Activated T-helper 1 cell treated with anti-CD3 and anti-CD28 coated beads, Interleukin-12 subunit alpha, Interleukin-12 subunit beta, Interleukin-2, Interleukin-4 antibody, amounts not matched to agents 30 ng/mL and 10 ng/mL and 1 ng/mL, durations not matched to agents 14 hours and 24 hours and 36 hours (primary cell): ENCODE measurements at regions not wholly inside any gene's neighbourhood (a gene's known extent, or its start where the extent isn't known, plus 50 kb on each side); places are given as distances from the start of the nearest gene placed in this dataset.

ENCODE experiments used
- DNase-seq: peaks from one replicate; pipeline ENCODE4 v3.0.0; 2021; ENCODE audit warnings: low spot score
- H3K27ac Mint-ChIP-seq: one replicate; pipeline ENCODE4 v1.8.0; 2021; ENCODE audit warnings: mild to moderate bottlenecking, mixed read lengths
- H3K27me3 Mint-ChIP-seq: one replicate; pipeline ENCODE4 v1.8.0; 2022; ENCODE audit warnings: mild to moderate bottlenecking, moderate library complexity, mixed read lengths; ENCODE audit not compliant: insufficient read depth
- H3K36me3 Mint-ChIP-seq: one replicate; pipeline ENCODE4 v1.8.0; 2021; ENCODE audit warnings: low read depth, mixed read lengths
- H3K4me1 Mint-ChIP-seq: one replicate; pipeline ENCODE4 v1.8.0; 2021; ENCODE audit warnings: low read depth, mixed read lengths
- H3K4me3 Mint-ChIP-seq: one replicate; pipeline ENCODE4 v1.8.0; 2021; ENCODE audit warnings: mild to moderate bottlenecking, moderate library complexity, mixed read lengths
- H3K9me3 Mint-ChIP-seq: one replicate; pipeline ENCODE4 v1.8.0; 2021; ENCODE audit warnings: mixed read lengths
- intact Hi-C: fragments of 100-400 bp; cut with micrococcal nuclease; formaldehyde crosslinking; loops from one replicate; pipeline ENCODE4 v1.15.1; 2024

DNA sequence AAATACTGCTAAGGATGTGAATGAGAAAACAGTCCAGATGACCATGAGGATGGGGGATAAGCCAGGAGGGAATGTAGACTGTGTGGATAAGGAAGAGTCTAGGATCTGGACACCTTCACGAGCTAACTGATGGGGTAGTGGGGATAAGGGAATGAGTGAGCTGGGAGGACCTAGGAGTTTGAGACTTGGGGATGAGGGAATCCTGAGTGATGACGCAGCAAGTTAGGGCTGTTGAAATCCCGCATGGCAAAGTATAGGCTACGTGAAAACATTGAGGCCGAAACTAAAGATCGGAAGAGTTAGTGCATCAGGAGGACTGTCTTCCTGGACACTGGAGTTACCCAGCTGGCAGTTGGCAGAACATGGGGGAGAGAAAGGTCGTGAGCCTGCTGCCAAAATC is 129.2 kb upstream of the EEA1 start:
- intact Hi-C loops, result no loop called here
- no peak for DNase-seq
- Mint-ChIP-seq H3K4me3 (no peak overlapping the region), H3K27ac (no peak overlapping the region), H3K27me3 (peaks cover 6% of the 10 kb centered on the region), H3K9me3 (no peaks in the 10 kb centered on the region), H3K36me3 (no peaks in the 10 kb centered on the region), H3K4me1 (peaks cover 9% of the 10 kb centered on the region)

DNA sequence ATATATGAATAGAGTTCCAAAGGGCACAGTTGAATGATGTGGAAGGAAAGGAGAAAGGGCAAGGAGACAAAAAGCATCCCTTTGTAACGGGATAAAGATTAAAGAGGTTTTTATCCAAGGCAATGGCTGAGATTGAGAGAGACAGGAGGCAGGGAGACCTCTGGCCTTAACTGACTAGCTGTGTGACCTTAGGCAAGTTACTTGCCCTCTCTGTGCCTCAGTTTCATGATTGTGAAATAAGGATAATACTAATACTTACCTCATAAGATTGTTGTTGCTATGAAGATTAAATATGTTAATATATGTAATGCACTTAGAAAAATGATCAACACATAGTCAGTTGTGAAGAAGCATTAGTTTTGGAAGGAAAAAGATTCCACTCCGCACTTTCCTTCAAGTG is 130.2 kb upstream of the EEA1 start:
- no peaks in the 10 kb centered on the region for H3K9me3 Mint-ChIP-seq
- H3K27me3 Mint-ChIP-seq, result peaks cover 6% of the 10 kb centered on the region
- no peaks in the 10 kb centered on the region for H3K36me3 Mint-ChIP-seq
- H3K4me1 Mint-ChIP-seq, result peaks cover 9% of the 10 kb centered on the region
- no peak overlapping the region for H3K4me3 Mint-ChIP-seq
- intact Hi-C loops, result no loop called here
- DNase-seq, result no peak
- no peak overlapping the region for H3K27ac Mint-ChIP-seq

DNA sequence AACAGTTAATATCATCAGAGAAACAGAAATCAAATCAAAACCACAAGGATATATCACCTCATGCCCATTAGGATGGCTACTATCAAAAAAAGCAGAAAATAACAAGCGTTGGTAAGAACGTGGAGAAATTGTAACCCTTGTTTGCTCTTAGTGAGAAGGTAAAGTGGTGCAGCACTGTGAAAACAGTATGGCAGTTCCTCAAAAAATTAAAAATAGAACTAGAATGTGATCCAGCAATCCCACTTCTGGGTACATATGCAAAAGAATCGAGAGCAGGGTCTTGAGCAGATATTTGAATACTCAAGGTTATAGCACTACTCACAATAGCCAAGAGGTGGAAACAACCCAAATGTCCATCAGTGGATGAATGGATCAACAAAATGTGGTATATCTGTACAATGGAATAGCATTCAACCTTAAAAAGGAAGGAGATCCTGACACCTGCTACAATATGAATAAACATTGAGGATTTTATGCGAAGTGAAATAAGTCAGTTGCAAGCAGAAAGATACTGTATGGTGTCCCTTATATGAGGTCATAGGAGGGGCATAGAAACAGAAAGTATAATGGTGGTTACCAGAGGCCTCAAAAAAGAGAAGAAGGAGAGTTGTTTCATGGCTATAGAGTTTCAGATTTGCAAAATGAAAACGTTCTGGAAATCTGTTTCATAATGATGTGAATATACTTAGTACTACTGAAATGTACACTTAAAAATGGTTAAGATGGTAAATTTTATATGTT is 131.0 kb upstream of the EEA1 start:
- intact Hi-C loops, result no loop called here
- Mint-ChIP-seq H3K4me1 (peaks cover 9% of the 10 kb centered on the region), H3K4me3 (no peak overlapping the region), H3K27ac (no peak overlapping the region), H3K9me3 (no peaks in the 10 kb centered on the region), H3K36me3 (no peaks in the 10 kb centered on the region), H3K27me3 (peaks cover 6% of the 10 kb centered on the region)
- no peak for DNase-seq

DNA sequence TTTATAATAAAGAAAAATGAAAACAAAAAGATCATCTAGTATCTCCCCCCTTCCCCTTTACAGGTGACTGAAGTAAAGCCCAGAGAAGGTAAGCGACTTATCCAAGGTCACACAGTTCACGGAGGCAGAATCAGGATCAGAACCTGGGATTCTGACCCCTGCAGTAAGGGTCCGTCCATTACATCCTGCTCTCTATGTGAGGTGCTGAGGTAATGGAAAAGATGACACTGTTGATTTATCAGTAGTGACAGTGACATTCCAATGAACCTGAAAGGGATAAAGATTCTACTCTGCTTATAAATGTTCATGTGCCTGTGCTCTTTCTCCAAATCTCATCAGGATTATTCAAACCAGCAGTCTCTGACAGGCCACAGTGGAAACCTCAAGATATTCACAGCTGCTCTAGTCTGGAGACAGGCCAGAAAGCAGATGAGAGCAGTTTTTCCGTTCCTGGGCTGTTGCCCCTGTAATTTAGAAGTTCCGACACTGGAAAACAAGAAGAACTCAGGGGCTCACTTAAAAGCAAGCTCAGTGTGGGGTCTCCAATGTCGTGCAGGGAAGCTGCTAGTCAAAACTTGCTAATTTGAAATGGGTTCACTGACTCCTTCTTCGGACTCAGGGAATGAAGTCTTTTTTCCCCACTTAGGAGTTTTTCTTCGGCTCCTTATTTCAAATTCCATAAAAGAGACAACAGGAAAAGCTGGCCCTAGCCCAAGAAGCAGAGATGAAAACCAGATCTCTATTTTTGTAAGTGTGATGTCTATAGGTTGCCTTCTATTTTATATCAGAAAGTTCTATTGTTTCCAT is 131.8 kb upstream of the EEA1 start:
- H3K9me3 Mint-ChIP-seq, result no peaks in the 10 kb centered on the region
- DNase-seq, result no peak
- no peak overlapping the region for H3K4me3 Mint-ChIP-seq
- peaks cover 9% of the 10 kb centered on the region for H3K4me1 Mint-ChIP-seq
- H3K27me3 Mint-ChIP-seq, result peaks cover 6% of the 10 kb centered on the region
- intact Hi-C loops, result no loop called here
- no peaks in the 10 kb centered on the region for H3K36me3 Mint-ChIP-seq
- no peak overlapping the region for H3K27ac Mint-ChIP-seq

DNA sequence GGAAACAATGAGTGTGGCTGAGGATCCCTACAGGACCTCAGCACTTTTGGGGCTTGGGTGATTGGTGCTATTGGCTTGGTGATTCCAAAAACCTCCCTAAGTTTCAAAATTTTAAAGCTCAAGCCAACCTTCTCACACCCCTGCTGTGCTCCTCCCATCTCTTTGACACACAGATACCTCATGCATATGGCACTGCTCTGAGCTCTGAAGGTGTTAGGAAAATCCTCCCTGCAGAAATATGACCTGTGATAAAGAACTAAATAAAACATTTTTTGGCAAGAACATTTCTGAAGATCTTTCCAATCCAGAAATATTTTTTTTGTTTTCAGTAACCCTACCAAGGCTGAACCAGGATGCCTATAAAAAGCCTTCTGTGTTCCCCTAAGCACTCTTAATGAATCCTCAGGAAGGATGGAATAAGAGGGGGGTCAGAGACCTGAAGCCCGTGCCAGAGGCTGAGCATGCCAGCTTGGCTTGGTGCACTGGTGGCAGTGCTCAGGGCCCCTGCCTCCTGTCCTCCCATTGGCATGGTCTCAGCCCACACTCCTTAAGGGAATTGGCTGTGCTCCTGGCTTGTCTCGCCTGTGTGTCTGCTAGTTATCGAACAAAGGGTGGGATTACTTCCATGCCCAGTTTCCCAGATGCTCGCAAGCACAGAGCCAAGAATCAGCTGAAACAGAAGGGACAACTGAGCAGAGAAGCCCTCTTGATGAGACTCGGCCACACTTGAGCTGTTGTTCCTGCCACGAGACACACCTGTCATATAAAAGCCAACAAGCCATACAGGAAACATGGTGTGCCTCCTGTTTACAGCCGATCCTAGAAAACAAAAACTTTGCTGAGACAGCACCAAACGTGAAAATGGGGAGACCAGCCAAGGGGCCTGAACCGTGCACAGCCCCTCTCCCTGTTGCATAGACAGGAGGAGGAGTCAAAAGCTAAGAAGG is 132.7 kb upstream of the EEA1 start:
- Mint-ChIP-seq H3K27me3 (peaks cover 6% of the 10 kb centered on the region), H3K9me3 (no peaks in the 10 kb centered on the region), H3K4me1 (peaks cover 9% of the 10 kb centered on the region), H3K27ac (no peak overlapping the region), H3K4me3 (no peak overlapping the region), H3K36me3 (no peaks in the 10 kb centered on the region)
- intact Hi-C loops, result no loop called here
- no peak for DNase-seq

DNA sequence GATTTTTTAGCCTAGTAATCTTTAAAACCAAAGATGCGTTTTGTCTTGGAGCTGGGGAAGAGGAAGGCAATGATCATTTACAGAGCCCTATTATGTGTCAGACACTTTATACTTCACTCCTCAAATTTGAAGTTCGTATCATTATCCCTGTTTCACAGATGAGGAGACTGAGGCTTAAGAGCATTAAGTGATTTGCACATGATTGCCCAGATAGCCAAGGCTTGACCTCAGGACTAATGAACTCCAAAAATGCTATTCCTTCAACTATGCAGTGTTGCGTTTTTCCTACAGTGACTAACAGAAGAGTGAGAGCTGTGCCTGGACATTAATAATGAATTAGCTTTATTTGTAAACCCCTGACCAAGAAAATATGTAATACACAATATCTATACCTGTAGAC is 136.8 kb upstream of the EEA1 start:
- H3K36me3 Mint-ChIP-seq, result no peaks in the 10 kb centered on the region
- H3K4me3 Mint-ChIP-seq, result no peak overlapping the region
- no peaks in the 10 kb centered on the region for H3K9me3 Mint-ChIP-seq
- H3K27ac Mint-ChIP-seq, result no peak overlapping the region
- no peak for DNase-seq
- peaks cover 4% of the 10 kb centered on the region for H3K27me3 Mint-ChIP-seq
- intact Hi-C loops, result no loop called here
- H3K4me1 Mint-ChIP-seq, result no peaks in the 10 kb centered on the region

DNA sequence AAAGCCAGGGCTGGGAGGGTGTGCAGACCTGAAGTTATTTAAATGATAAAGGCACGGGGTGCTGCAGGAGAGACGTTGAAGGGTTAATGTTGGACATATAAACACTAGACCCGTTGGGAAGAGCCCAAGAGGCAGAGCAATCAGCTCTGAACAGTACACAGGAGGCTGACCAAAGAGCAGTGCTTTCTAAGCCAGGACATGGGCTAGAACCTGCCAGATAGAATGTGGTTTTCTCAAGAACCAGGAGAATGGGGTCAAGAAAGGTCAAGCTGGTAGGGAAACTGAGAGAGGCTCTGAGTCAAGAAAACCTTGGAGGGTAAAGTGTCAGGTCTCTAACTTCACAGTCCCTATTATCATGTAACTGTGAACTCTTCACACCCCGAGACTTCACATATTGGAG is 143.2 kb upstream of the EEA1 start:
- Mint-ChIP-seq H3K27ac (no peak overlapping the region), H3K4me3 (no peak overlapping the region), H3K9me3 (no peaks in the 10 kb centered on the region), H3K27me3 (no peaks in the 10 kb centered on the region), H3K36me3 (no peaks in the 10 kb centered on the region), H3K4me1 (no peaks in the 10 kb centered on the region)
- no peak for DNase-seq
- intact Hi-C loops, result no loop called here

DNA sequence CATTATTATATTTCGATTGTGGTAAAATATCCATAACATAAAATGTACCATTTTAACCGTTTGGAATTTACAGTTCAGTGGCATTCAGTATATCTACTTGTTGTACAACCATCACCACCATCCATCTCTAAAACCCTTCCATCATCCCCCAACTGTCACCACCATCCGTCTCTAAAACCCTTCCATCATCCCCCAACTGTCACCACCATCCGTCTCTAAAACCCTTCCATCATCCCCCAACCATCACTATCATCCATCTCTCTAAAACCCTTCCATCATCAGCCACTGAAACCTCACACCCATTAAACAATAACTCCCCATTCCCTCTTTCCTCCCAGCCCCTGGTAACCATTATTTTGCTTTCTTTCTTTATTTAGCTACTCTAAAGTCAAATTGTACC is 144.2 kb upstream of the EEA1 start:
- DNase-seq, result no peak
- no peak overlapping the region for H3K27ac Mint-ChIP-seq
- H3K27me3 Mint-ChIP-seq, result no peaks in the 10 kb centered on the region
- H3K36me3 Mint-ChIP-seq, result no peaks in the 10 kb centered on the region
- intact Hi-C loops, result no loop called here
- H3K9me3 Mint-ChIP-seq, result no peaks in the 10 kb centered on the region
- no peak overlapping the region for H3K4me3 Mint-ChIP-seq
- H3K4me1 Mint-ChIP-seq, result no peaks in the 10 kb centered on the region

DNA sequence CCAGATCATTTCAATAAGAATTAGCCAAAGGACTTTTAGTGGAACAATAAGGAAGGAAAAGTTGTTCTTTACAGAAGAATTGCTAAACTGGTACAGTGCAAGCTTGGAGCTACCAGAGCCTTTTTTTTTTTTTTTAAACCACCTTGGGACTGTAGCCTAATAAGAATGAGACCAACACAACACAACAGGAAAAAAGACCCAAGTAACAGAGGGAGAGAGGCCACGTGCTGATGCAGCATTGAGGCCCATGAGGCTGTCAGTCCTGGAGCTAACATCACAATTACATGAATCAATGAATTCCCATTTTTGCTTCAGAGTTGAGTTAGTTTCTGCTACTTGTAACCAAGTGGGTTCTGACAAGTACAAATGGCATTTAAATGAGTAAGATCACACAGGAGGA is 149.0 kb upstream of the EEA1 start:
- Mint-ChIP-seq H3K4me3 (no peak overlapping the region), H3K27ac (no peak overlapping the region), H3K27me3 (no peaks in the 10 kb centered on the region), H3K36me3 (no peaks in the 10 kb centered on the region), H3K4me1 (no peaks in the 10 kb centered on the region), H3K9me3 (no peaks in the 10 kb centered on the region)
- intact Hi-C loops, result no loop called here
- no peak for DNase-seq

DNA sequence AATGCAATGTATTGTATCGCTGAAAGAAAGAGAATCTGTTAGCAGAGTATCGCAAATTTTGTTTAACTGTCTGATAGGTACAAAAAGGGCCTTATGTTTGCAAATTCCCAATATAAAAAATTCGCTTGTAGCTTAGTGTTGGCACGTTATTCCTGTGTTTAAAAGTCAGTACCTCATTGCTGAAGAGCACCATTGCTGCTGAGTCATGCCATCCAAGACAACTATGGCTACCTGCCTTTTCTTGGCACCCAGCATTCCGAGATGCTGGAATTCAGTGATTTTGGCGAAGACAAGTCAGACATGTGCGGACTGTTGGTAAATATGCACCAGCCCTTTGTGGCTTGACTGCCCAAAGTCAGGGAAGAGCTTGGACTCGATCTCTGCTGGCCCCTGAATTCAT is 149.5 kb upstream of the EEA1 start:
- H3K4me3 Mint-ChIP-seq, result no peak overlapping the region
- intact Hi-C loops, result no loop called here
- DNase-seq, result no peak
- H3K9me3 Mint-ChIP-seq, result no peaks in the 10 kb centered on the region
- H3K4me1 Mint-ChIP-seq, result no peaks in the 10 kb centered on the region
- no peak overlapping the region for H3K27ac Mint-ChIP-seq
- no peaks in the 10 kb centered on the region for H3K36me3 Mint-ChIP-seq
- H3K27me3 Mint-ChIP-seq, result no peaks in the 10 kb centered on the region

DNA sequence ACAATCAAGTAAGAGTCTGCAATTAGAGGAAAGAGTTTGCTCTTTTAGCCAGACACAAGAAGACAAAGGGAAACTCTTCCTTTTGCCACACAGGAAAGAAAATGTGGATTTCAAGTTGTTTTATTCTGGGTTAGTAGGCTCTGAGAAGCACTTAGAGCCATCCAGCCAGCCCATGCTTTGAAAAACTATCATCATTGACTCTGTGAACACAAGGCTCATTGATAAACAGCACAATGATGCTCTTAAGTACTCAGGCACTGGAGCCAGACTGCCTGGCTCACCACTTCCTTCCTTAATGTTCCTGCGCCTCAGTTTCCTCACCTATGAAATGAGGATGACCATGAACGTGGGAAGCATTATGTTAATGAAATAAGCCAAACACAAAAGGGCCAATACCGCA is 150.2 kb upstream of the EEA1 start:
- intact Hi-C loops, result no loop called here
- H3K27me3 Mint-ChIP-seq, result no peaks in the 10 kb centered on the region
- H3K4me3 Mint-ChIP-seq, result no peak overlapping the region
- H3K9me3 Mint-ChIP-seq, result no peaks in the 10 kb centered on the region
- no peak overlapping the region for H3K27ac Mint-ChIP-seq
- H3K4me1 Mint-ChIP-seq, result no peaks in the 10 kb centered on the region
- DNase-seq, result no peak
- H3K36me3 Mint-ChIP-seq, result no peaks in the 10 kb centered on the region

DNA sequence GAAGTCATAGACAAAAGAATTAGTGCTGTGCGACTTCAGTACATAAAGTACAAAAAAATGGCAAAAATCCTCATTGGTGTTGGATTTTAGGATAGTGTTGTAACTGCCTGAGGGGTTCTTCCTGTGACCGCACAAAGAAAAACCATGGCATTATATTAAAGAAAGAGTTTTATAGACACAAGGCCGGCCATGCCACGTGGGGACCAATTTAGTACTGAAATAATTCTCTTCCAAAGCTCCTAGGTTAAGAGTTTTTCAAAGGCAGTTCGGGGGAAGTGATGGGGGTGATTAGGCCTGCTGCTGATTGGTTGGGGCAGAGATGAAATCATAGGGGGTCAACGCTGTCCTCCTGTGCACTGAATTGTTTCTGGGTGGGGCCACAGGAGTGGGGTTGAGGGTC is 150.9 kb upstream of the EEA1 start:
- Mint-ChIP-seq H3K36me3 (no peaks in the 10 kb centered on the region), H3K27me3 (no peaks in the 10 kb centered on the region), H3K4me3 (no peak overlapping the region)

DNA sequence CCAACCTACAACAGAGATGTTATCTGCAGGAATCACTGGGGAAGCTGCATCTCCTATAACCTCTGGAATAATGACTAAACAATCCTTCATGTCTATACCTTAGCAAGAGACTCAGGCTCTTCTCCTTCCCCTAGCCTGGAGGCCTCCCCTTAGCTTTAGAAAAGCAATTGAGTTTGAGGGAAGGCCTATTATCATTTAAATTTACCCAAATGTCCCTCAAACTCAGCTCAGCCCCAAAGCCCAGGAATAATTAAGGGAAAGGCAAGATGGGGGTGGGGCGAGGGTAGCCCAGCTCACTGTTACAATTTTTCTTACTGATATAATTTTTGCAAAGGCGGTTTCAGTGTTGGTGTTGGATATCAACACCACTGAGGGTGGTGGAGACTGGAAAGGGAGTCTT is 151.4 kb upstream of the EEA1 start:
- intact Hi-C loops, result no loop called here
- DNase-seq, result no peak
- H3K4me3 Mint-ChIP-seq, result no peak overlapping the region
- H3K27ac Mint-ChIP-seq, result no peak overlapping the region
- H3K36me3 Mint-ChIP-seq, result no peaks in the 10 kb centered on the region
- H3K27me3 Mint-ChIP-seq, result no peaks in the 10 kb centered on the region
- no peaks in the 10 kb centered on the region for H3K9me3 Mint-ChIP-seq
- H3K4me1 Mint-ChIP-seq, result no peaks in the 10 kb centered on the region

More for the DNA sequence above, 150.9 kb upstream of the EEA1 start:
- intact Hi-C loops, result no loop called here
- Mint-ChIP-seq H3K9me3 (no peaks in the 10 kb centered on the region), H3K4me1 (no peaks in the 10 kb centered on the region), H3K27ac (no peak overlapping the region)
- no peak for DNase-seq
